B cell (primary cell): ENCODE measurements at regions not wholly inside any gene's neighbourhood (a gene's known extent, or its start where the extent isn't known, plus 50 kb on each side); places are given as distances from the start of the nearest gene placed in this dataset.

Experiments used
- ATAC-seq: fragments of 200-7000 bp; cut with Tn5 transposase; one replicate; pipeline ENCODE4 v1.10.0; 2021; ENCODE audit warnings: low read depth, mild to moderate bottlenecking, moderate number of reproducible peaks, moderate library complexity
- CTCF ChIA-PET: fragments of 350-600 bp; sonication (Branson Sonifier 250); formaldehyde crosslinking; loops from one replicate; lab custom pipeline; 2021; ENCODE audit warnings: antibody characterized with exemption, inconsistent platforms; lab: Charles Lee
- POLR2A ChIA-PET: fragments of 350-600 bp; sonication (Branson Sonifier 250); formaldehyde crosslinking; loops from one replicate; lab custom pipeline; 2021; ENCODE audit warnings: antibody characterized with exemption; lab: Charles Lee
- DNase-seq: peaks from one replicate; pipeline ENCODE4 v3.0.0; 2013
- H2AFZ ChIP-seq: 2 replicates; pipeline ENCODE4 v1.6.1; 2012; ENCODE audit warnings: mild to moderate bottlenecking, low read depth, low read length; ENCODE audit not compliant: insufficient read depth, poor library complexity, severe bottlenecking
- H3K27ac ChIP-seq, 2 donors: 1 replicate in 1 of 2; 2 replicates in 1 of 2; pipeline ENCODE4 v1.5.1; 2012 to 2013; ENCODE audit warnings: low read length in 2 of 2, mild to moderate bottlenecking in 2 of 2, moderate library complexity in 1 of 2
- H3K27me3 ChIP-seq, 4 experiments: fragments of 200-600 bp in 1 of 4; sonication (generic) in 1 of 4; replicated peaks in 1 of 4; 1 replicate in 2 of 4; 2 replicates in 2 of 4; pipeline versions ENCODE4 v1.6.1 to v1.7.0; 2013 to 2016; ENCODE audit warnings: low read length in 3 of 4, mild to moderate bottlenecking in 2 of 4, mixed read lengths in 1 of 4, moderate library complexity in 1 of 4; ENCODE audit not compliant: insufficient read depth in 4 of 4, control insufficient read depth in 3 of 4; ENCODE audit errors: control extremely low read depth in 1 of 4
- H3K36me3 ChIP-seq, 2 experiments: replicated peaks in 1 of 2; 1 replicate in 1 of 2; 2 replicates in 1 of 2; pipeline versions ENCODE4 v1.6.1 to v1.7.1; 2013; ENCODE audit warnings: low read length in 1 of 2; ENCODE audit not compliant: insufficient read depth in 2 of 2, control insufficient read depth in 1 of 2; ENCODE audit errors: control extremely low read depth in 1 of 2, extremely low read depth in 1 of 2
- H3K4me1 ChIP-seq, 2 donors: fragments of 200-600 bp in 1 of 2; sonication (generic) in 1 of 2; 1 replicate in 1 of 2; 2 replicates in 1 of 2; pipeline versions ENCODE4 v1.5.1 to v1.6.1; 2013 to 2017; ENCODE audit warnings: low read length in 2 of 2; ENCODE audit not compliant: control insufficient read depth in 2 of 2, insufficient read depth in 2 of 2
- H3K4me2 ChIP-seq: replicated peaks from 2 replicates; pipeline ENCODE3; 2012; ENCODE audit warnings: mild to moderate bottlenecking, low read depth, low read length; ENCODE audit not compliant: poor library complexity, severe bottlenecking
- H3K4me3 ChIP-seq, 5 experiments: fragments of 200-600 bp in 1 of 5; sonication (generic) in 1 of 5; 1 replicate in 3 of 5; 2 replicates in 2 of 5; pipeline versions ENCODE4 v1.5.1 to v1.7.0; 2011 to 2016; ENCODE audit warnings: low read length in 4 of 5, mild to moderate bottlenecking in 4 of 5, low read depth in 2 of 5, control low read depth in 1 of 5, moderate library complexity in 1 of 5; ENCODE audit not compliant: insufficient read depth in 1 of 5; ENCODE audit errors: control extremely low read depth in 1 of 5, extremely low read depth in 1 of 5
- H3K79me2 ChIP-seq: fragments of 200-600 bp; sonication (generic); one replicate; pipeline ENCODE4 v1.6.0; 2016; ENCODE audit warnings: low read length; ENCODE audit not compliant: control insufficient read depth, insufficient read depth
- H3K9ac ChIP-seq: fragments of 200-600 bp; sonication (generic); 2 replicates; pipeline ENCODE4 v1.6.1; 2017; ENCODE audit warnings: mild to moderate bottlenecking, low read length, moderate library complexity
- H3K9me3 ChIP-seq, 3 donors: one replicate each; pipeline versions ENCODE4 v1.6.1 to v1.7.1; 2013; ENCODE audit warnings: low read length in 2 of 3; ENCODE audit not compliant: control insufficient read depth in 2 of 3, insufficient read depth in 1 of 3; ENCODE audit errors: control extremely low read depth in 1 of 3
- H4K20me1 ChIP-seq: 2 replicates; pipeline ENCODE4 v1.6.0; 2012; ENCODE audit warnings: mild to moderate bottlenecking, low read length; ENCODE audit not compliant: insufficient read depth, control insufficient read depth, poor library complexity, severe bottlenecking
- H3K27ac Mint-ChIP-seq: one replicate; pipeline ENCODE4 v1.8.0; 2021; ENCODE audit warnings: mixed read lengths
- H3K27me3 Mint-ChIP-seq: one replicate; pipeline ENCODE4 v1.8.0; 2021; ENCODE audit warnings: mixed read lengths
- H3K4me1 Mint-ChIP-seq: one replicate; pipeline ENCODE4 v1.8.0; 2021; ENCODE audit warnings: mixed read lengths
- H3K4me3 Mint-ChIP-seq: one replicate; pipeline ENCODE4 v1.8.0; 2021; ENCODE audit warnings: mixed read lengths
- H3K9me3 Mint-ChIP-seq: one replicate; pipeline ENCODE4 v1.8.0; 2022; ENCODE audit warnings: mixed read lengths; ENCODE audit not compliant: insufficient read depth
- EZH2 ChIP-seq: IDR thresholded peaks from 2 replicates; pipeline ENCODE4 v1.6.1; 2012; ENCODE audit warnings: borderline replicate concordance, low read depth, mild to moderate bottlenecking, moderate library complexity, low read length; ENCODE audit not compliant: insufficient read depth, poor library complexity, severe bottlenecking
- WGBS: methylation state at CpG from one replicate; pipeline ENCODE4 v1.1.5; 2013; ENCODE audit warnings: missing lambda C conversion rate; ENCODE audit not compliant: insufficient coverage; 5-methylcytosine and 5-hydroxymethylcytosine counted together
- intact Hi-C: fragments of 100-400 bp; cut with micrococcal nuclease; formaldehyde crosslinking; loops from one replicate; pipeline ENCODE4 v1.10.0; 2022
- TF ChIP-seq, protein P1 (sequence below): fragments of 200-600 bp; IDR thresholded peaks from one replicate; pipeline ENCODE4 v1.8.0; 2022; ENCODE audit warnings: antibody characterized with exemption, mild to moderate bottlenecking

- no peaks in the 10 kb centered on the region for H4K20me1 ChIP-seq
- peaks cover 2% of the 10 kb centered on the region for H3K9me3 Mint-ChIP-seq
- no peak overlapping the region for H3K4me3 ChIP-seq
- no CpG with 5 or more reads among the region's 1 CpG for WGBS
- no peak overlapping the region for H3K27ac Mint-ChIP-seq
- H3K27me3 Mint-ChIP-seq, result no peaks in the 10 kb centered on the region
- no peaks in the 10 kb centered on the region for H3K4me1 Mint-ChIP-seq
- H3K79me2 ChIP-seq, result no peaks in the 10 kb centered on the region
- TF ChIP-seq, protein P1, sequence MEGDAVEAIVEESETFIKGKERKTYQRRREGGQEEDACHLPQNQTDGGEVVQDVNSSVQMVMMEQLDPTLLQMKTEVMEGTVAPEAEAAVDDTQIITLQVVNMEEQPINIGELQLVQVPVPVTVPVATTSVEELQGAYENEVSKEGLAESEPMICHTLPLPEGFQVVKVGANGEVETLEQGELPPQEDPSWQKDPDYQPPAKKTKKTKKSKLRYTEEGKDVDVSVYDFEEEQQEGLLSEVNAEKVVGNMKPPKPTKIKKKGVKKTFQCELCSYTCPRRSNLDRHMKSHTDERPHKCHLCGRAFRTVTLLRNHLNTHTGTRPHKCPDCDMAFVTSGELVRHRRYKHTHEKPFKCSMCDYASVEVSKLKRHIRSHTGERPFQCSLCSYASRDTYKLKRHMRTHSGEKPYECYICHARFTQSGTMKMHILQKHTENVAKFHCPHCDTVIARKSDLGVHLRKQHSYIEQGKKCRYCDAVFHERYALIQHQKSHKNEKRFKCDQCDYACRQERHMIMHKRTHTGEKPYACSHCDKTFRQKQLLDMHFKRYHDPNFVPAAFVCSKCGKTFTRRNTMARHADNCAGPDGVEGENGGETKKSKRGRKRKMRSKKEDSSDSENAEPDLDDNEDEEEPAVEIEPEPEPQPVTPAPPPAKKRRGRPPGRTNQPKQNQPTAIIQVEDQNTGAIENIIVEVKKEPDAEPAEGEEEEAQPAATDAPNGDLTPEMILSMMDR, result no peak
- no peak for TF ChIP-seq EZH2
- no peaks in the 10 kb centered on the region for H3K27me3 ChIP-seq
- CTCF ChIA-PET, result no interaction called here
- POLR2A ChIA-PET, result no interaction called here
- no peak overlapping the region for H2AFZ ChIP-seq
- peaks cover 4 to 5% (median 4%) of the 10 kb centered on the region in 3 donors for H3K9me3 ChIP-seq
- no peaks in the 10 kb centered on the region for H3K4me1 ChIP-seq
- H3K27ac ChIP-seq, result no peak overlapping the region
- no peaks in the 10 kb centered on the region for H3K36me3 ChIP-seq
- intact Hi-C loops, result no loop called here
- DNase-seq (no peak), ATAC-seq (no peak)
- H3K4me3 Mint-ChIP-seq, result no peak overlapping the region
- no peak overlapping the region for H3K4me2 ChIP-seq
- no peak overlapping the region for H3K9ac ChIP-seq
These were observed 80.7 kb upstream of the ZNF280D start for GRCh38 chr15:56813995-56814394.

DNA sequence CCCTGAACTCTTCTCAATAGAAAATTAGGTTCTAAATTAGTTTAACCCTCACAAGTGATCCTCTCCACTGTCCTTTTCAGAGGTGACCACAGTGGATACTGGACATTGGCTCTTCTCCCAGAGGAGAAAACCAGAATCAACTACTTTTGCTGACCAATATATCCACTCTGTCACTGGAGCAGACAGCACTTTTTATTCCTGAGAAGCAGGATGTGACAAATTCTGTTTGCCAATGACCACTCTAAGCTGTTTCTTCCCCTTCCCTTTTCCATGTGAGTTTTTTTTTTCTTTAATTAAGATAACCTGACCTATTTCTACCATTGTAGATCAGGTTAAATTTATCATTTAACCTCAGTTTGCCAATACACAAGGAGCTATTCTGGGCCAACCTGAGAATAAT is 79.7 kb upstream of the ZNF280D start:
- Mint-ChIP-seq H3K27me3 (no peaks in the 10 kb centered on the region), H3K4me3 (no peak overlapping the region), H3K4me1 (no peaks in the 10 kb centered on the region), H3K27ac (no peak overlapping the region), H3K9me3 (peaks cover 6% of the 10 kb centered on the region)
- ChIA-PET CTCF (interaction anchor here (0.8 kb wide), 1 partner anchor 9 kb away, joined by 3 read pairs; no protein-coding TSS in a partner anchor), POLR2A (no interaction called here)
- Histone ChIP-seq H3K9ac (no peak overlapping the region), H4K20me1 (no peaks in the 10 kb centered on the region), H3K9me3 (peaks cover 5 to 14% (median 7%) of the 10 kb centered on the region in 3 donors), H3K4me1 (no peaks in the 10 kb centered on the region), H3K36me3 (no peaks in the 10 kb centered on the region), H3K27ac (no peak overlapping the region), H3K79me2 (no peaks in the 10 kb centered on the region), H2AFZ (no peak overlapping the region), H3K4me3 (no peak overlapping the region), H3K27me3 (no peaks in the 10 kb centered on the region), H3K4me2 (no peak overlapping the region)
- DNase-seq (no peak), ATAC-seq (no peak)
- intact Hi-C loops, result no loop called here
- no peak for TF ChIP-seq EZH2
- TF ChIP-seq, protein P1, result no peak
